Islet of Langerhans (tissue), 1 donor: ENCODE measurements at regions not wholly inside any gene's neighbourhood (a gene's known extent, or its start where the extent isn't known, plus 50 kb on each side); places are given as distances from the start of the nearest gene placed in this dataset.

Experiments used
- FAIRE-seq: peaks from one replicate; lab custom pipeline; 2011; peaks lifted over from hg19 to GRCh38; lab: Jason Lieb, UNC

GRCh38 chr2:237150186-237150585 lies 64.5 kb downstream of the COPS8 start:
- no peak for FAIRE-seq

- no peak for FAIRE-seq
Measured at GRCh38 chr2:237150831-237151375, 65.2 kb downstream of the COPS8 start.

GRCh38 chr2:237152361-237152760 lies 66.7 kb downstream of the COPS8 start:
- FAIRE-seq, result no peak

- no peak for FAIRE-seq
Measured at GRCh38 chr2:237153181-237153580, 67.5 kb downstream of the COPS8 start.

GRCh38 chr2:237154082-237154638 lies 68.5 kb downstream of the COPS8 start:
- FAIRE-seq, result peak; percentile 82

- FAIRE-seq, result no peak
Measured at GRCh38 chr2:237154884-237155851, 69.5 kb downstream of the COPS8 start.

GRCh38 chr2:237156031-237156856 lies 70.6 kb downstream of the COPS8 start:
- FAIRE-seq, result no peak

- FAIRE-seq, result no peak
Measured at GRCh38 chr2:237156857-237157779, 71.4 kb downstream of the COPS8 start.

- no peak for FAIRE-seq
Measured at GRCh38 chr2:237157780-237158102, 72.1 kb downstream of the COPS8 start.

- no peak for FAIRE-seq
Measured at GRCh38 chr2:237158194-237158593, 72.5 kb downstream of the COPS8 start.

- no peak for FAIRE-seq
Measured at GRCh38 chr2:237159006-237159911, 73.6 kb downstream of the COPS8 start.

- FAIRE-seq, result no peak
Measured at GRCh38 chr2:237160271-237160919, 74.7 kb downstream of the COPS8 start.

- FAIRE-seq, result no peak
Measured at GRCh38 chr2:237161189-237161588, 75.5 kb downstream of the COPS8 start.

- FAIRE-seq, result no peak
Measured at GRCh38 chr2:237162959-237163358, 77.3 kb downstream of the COPS8 start.

GRCh38 chr2:237164474-237165042 lies 78.9 kb downstream of the COPS8 start:
- no peak for FAIRE-seq

GRCh38 chr2:237165405-237166276 lies 80.0 kb downstream of the COPS8 start:
- FAIRE-seq, result no peak

- FAIRE-seq, result no peak
Measured at GRCh38 chr2:237167038-237167437, 81.3 kb downstream of the COPS8 start.

- no peak for FAIRE-seq
Measured at GRCh38 chr2:237167934-237168333, 82.2 kb downstream of the COPS8 start.

- no peak for FAIRE-seq
Measured at GRCh38 chr2:237170020-237170419, 84.3 kb downstream of the COPS8 start.
